Loucy (cell line): ENCODE measurements at regions not wholly inside any gene's neighbourhood (a gene's known extent, or its start where the extent isn't known, plus 50 kb on each side); places are given as distances from the start of the nearest gene placed in this dataset.

ENCODE experiments used
- H2AFZ ChIP-seq: fragments of 200-600 bp; sonication (generic); 2 replicates; pipeline ENCODE4 v1.6.0; 2016; ENCODE audit warnings: antibody characterized with exemption, mild to moderate bottlenecking, low read length, moderate library complexity
- H3F3A ChIP-seq: fragments of 200-600 bp; 2 replicates; pipeline ENCODE4 v1.6.0; 2016; ENCODE audit warnings: antibody characterized with exemption, low read depth, mild to moderate bottlenecking
- H3K27me3 ChIP-seq: fragments of 200-600 bp; sonication (generic); 2 replicates; pipeline ENCODE4 v1.6.1; 2014; ENCODE audit warnings: low read length, mild to moderate bottlenecking; ENCODE audit not compliant: insufficient read depth, poor library complexity, severe bottlenecking
- H3K36me3 ChIP-seq: fragments of 200-600 bp; sonication (generic); 2 replicates; pipeline ENCODE4 v1.6.1; 2016; ENCODE audit warnings: low read length; ENCODE audit not compliant: insufficient read depth
- H3K4me1 ChIP-seq: fragments of 200-600 bp; sonication (generic); 2 replicates; pipeline ENCODE4 v1.5.1; 2014; ENCODE audit warnings: low read length, mild to moderate bottlenecking; ENCODE audit not compliant: insufficient read depth, poor library complexity, severe bottlenecking
- H3K4me2 ChIP-seq: fragments of 200-600 bp; sonication (generic); 2 replicates; pipeline ENCODE4 v1.6.0; 2014; ENCODE audit warnings: antibody characterized with exemption, low read length, low read depth, mild to moderate bottlenecking; ENCODE audit not compliant: poor library complexity, severe bottlenecking
- H3K4me3 ChIP-seq: fragments of 200-600 bp; sonication (generic); 2 replicates; pipeline ENCODE4 v1.5.1; 2014; ENCODE audit warnings: low read length, mild to moderate bottlenecking, mixed read lengths; ENCODE audit not compliant: poor library complexity, severe bottlenecking
- H3K79me2 ChIP-seq: fragments of 200-600 bp; sonication (generic); 2 replicates; pipeline ENCODE4 v1.6.1; 2014; ENCODE audit warnings: low read length; ENCODE audit not compliant: insufficient read depth
- H3K9ac ChIP-seq: fragments of 200-600 bp; sonication (generic); 2 replicates; pipeline ENCODE4 v1.6.0; 2014; ENCODE audit warnings: mild to moderate bottlenecking, low read depth, low read length, moderate library complexity; ENCODE audit not compliant: poor library complexity, severe bottlenecking
- H3K9me2 ChIP-seq: fragments of 200-600 bp; sonication (generic); replicated peaks from 2 replicates; pipeline ENCODE4 v1.6.1; 2016; ENCODE audit warnings: low read depth, low read length, mixed read lengths
- H3K9me3 ChIP-seq: fragments of 200-600 bp; sonication (generic); 2 replicates; pipeline ENCODE4 v1.6.1; 2014; ENCODE audit warnings: mild to moderate bottlenecking, antibody characterized with exemption, low read length, low read depth; ENCODE audit not compliant: insufficient read depth
- H4K20me1 ChIP-seq: fragments of 200-600 bp; sonication (generic); 2 replicates; pipeline ENCODE4 v1.6.0; 2014; ENCODE audit warnings: antibody characterized with exemption, low read length, mild to moderate bottlenecking; ENCODE audit not compliant: insufficient read depth, poor library complexity, severe bottlenecking
- CTCF ChIP-seq: fragments of 200-600 bp; sonication (generic); conservative IDR thresholded peaks from 2 replicates; pipeline ENCODE4 v1.5.1; 2014; ENCODE audit warnings: mild to moderate bottlenecking, antibody characterized with exemption, low read length
- EZH2phosphoT487 ChIP-seq: fragments of 200-600 bp; IDR thresholded peaks from 2 replicates; pipeline ENCODE4 v1.6.1; 2018; ENCODE audit warnings: antibody characterized with exemption, mild to moderate bottlenecking, moderate library complexity, borderline replicate concordance

- H3K4me3 ChIP-seq = no peak overlapping the region
- no peak for TF ChIP-seq CTCF
- TF ChIP-seq EZH2phosphoT487 = no peak
Observed at GRCh38 chr6:14196026-14196425, 78.5 kb downstream of the CD83 start.

GRCh38 chr6:14197118-14197517 is 79.5 kb downstream of the CD83 start:
- no peaks in the 10 kb centered on the region for H3F3A ChIP-seq
- H3K4me2 ChIP-seq = no peak overlapping the region
- no peaks in the 10 kb centered on the region for H3K9me2 ChIP-seq
- H3K9ac ChIP-seq = no peak overlapping the region
- no peaks in the 10 kb centered on the region for H3K36me3 ChIP-seq
- H3K4me3 ChIP-seq = no peak overlapping the region
- peaks cover 9% of the 10 kb centered on the region for H3K4me1 ChIP-seq
- H3K9me3 ChIP-seq = 0 out of 2 replicates have a peak, but pooled peaks cover 9% of the 10 kb centered on the region
- H4K20me1 ChIP-seq = no peaks in the 10 kb centered on the region
- H2AFZ ChIP-seq = no peak overlapping the region
- H3K79me2 ChIP-seq = no peaks in the 10 kb centered on the region
- H3K27me3 ChIP-seq = no peaks in the 10 kb centered on the region
- TF ChIP-seq CTCF = no peak
- no peak for TF ChIP-seq EZH2phosphoT487

More at GRCh38 chr6:14196026-14196425, 78.5 kb downstream of the CD83 start:
- H2AFZ ChIP-seq = no peak overlapping the region
- no peaks in the 10 kb centered on the region for H3K9me2 ChIP-seq
- 0 out of 2 replicates have a peak, but pooled peaks cover 9% of the 10 kb centered on the region for H3K9me3 ChIP-seq
- no peaks in the 10 kb centered on the region for H3K79me2 ChIP-seq
- no peaks in the 10 kb centered on the region for H3K36me3 ChIP-seq
- H4K20me1 ChIP-seq = no peaks in the 10 kb centered on the region
- no peak overlapping the region for H3K4me2 ChIP-seq
- no peaks in the 10 kb centered on the region for H3F3A ChIP-seq
- no peak overlapping the region for H3K9ac ChIP-seq
- peaks cover 9% of the 10 kb centered on the region for H3K4me1 ChIP-seq
- no peaks in the 10 kb centered on the region for H3K27me3 ChIP-seq

- Histone ChIP-seq H2AFZ (no peak overlapping the region), H3K36me3 (no peaks in the 10 kb centered on the region), H3K9me2 (no peaks in the 10 kb centered on the region), H3K9ac (no peak overlapping the region), H3K79me2 (no peaks in the 10 kb centered on the region), H3K4me1 (peaks cover 5% of the 10 kb centered on the region), H3K4me3 (no peak overlapping the region), H3K9me3 (0 out of 2 replicates have a peak, but pooled peaks cover 9% of the 10 kb centered on the region), H3K4me2 (no peak overlapping the region), H4K20me1 (no peaks in the 10 kb centered on the region), H3K27me3 (no peaks in the 10 kb centered on the region), H3F3A (no peaks in the 10 kb centered on the region)
- TF ChIP-seq EZH2phosphoT487 (no peak), CTCF (no peak)
Observed at GRCh38 chr6:14200047-14200446, 82.5 kb downstream of the CD83 start.
